ENCODE measurements at regions not wholly inside any gene's neighbourhood (a gene's known extent, or its start where the extent isn't known, plus 50 kb on each side); places are given as distances from the start of the nearest gene placed in this dataset.

DNA sequence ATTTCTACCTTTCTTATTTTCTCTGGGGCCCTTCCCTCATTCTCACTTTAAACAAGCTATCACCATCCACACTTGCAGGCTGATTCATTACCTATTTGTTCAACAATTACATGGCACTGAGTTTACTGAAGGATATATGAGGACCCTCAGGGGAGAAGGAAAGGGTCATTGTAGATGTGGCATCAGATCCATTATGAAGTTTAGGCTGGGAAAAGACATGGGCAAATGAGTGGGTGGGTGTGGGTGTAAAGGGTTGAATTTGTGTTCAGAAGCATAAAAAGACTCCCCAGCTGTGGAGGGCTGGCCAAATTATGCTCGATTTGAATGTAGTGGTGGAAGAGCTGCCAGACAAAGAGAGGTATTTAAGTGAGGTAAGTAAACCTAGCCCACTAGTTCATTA is 55.9 kb upstream of the MTAP start:
- H3K4me2 ChIP-seq (ENCODE audit: low read depth, low read length): no peak overlapping the region
- no peak overlapping the region for H3K27ac ChIP-seq (ENCODE audit: extremely low read length, insufficient read depth, low read length)
- H3K27me3 ChIP-seq (ENCODE audit: control insufficient read depth in 1 of 2, insufficient read depth in 2 of 2, low read length in 2 of 2): no peaks in the 10 kb centered on the region
- in situ Hi-C loops (cut with HindIII; ENCODE audit: extremely low pct_ligation_motif_present, low pct_unique_long_range_greater_than_20kb) (no loop called here), intact Hi-C loops (cut with micrococcal nuclease; ENCODE audit: unreplicated experiment) (no loop called here)
- ChIA-PET POLR2A (no interaction called here), CTCF (ENCODE audit: low intra/inter-chr PET ratio, low total read pairs) (no interaction called here)
- no peaks in the 10 kb centered on the region for H3K36me3 ChIP-seq (replicated peaks in 1 of 2; ENCODE audit: control insufficient read depth in 1 of 2, insufficient read depth in 2 of 2, low read length in 2 of 2)
- no peaks in the 10 kb centered on the region for H3K9me3 ChIP-seq (ENCODE audit: low read length)
- no peak overlapping the region for H3K4me3 ChIP-seq (replicated peaks in 1 of 3; ENCODE audit: insufficient read depth in 1 of 3, low read depth in 2 of 3, low read length in 3 of 3)
- no peaks in the 10 kb centered on the region for H3K79me2 ChIP-seq (ENCODE audit: insufficient read depth, low read length)
- TF ChIP-seq RFX1 (IDR thresholded peaks at IDR 0.05) (no peak), ZC3H13 (CRISPR knock-in tag; IDR thresholded peaks at IDR 0.05) (no peak), HNRNPLL (IDR thresholded peaks at IDR 0.05; ENCODE audit: low read depth, low read length, poor library complexity, severe bottlenecking) (no peak), EEA1 (CRISPR knock-in tag; IDR thresholded peaks at IDR 0.05; ENCODE audit: borderline replicate concordance) (no peak), CBFB (CRISPR knock-in tag; IDR thresholded peaks at IDR 0.05) (no peak), RARA (CRISPR knock-in tag; IDR thresholded peaks at IDR 0.05) (no peak), ZNF30 (CRISPR knock-in tag; IDR thresholded peaks at IDR 0.05) (no peak), RXRB (CRISPR knock-in tag; IDR thresholded peaks at IDR 0.05; ENCODE audit: borderline replicate concordance) (no peak), ZSCAN9 (CRISPR knock-in tag; IDR thresholded peaks at IDR 0.05; ENCODE audit: borderline replicate concordance) (no peak), DNMT3B (CRISPR knock-in tag; conservative IDR thresholded peaks at IDR 0.05) (no peak), NFIB (CRISPR knock-in tag; IDR thresholded peaks at IDR 0.05; ENCODE audit: borderline replicate concordance) (no peak), SATB2 (CRISPR knock-in tag; IDR thresholded peaks at IDR 0.05) (no peak)
- TF ChIP-seq, protein P1, sequence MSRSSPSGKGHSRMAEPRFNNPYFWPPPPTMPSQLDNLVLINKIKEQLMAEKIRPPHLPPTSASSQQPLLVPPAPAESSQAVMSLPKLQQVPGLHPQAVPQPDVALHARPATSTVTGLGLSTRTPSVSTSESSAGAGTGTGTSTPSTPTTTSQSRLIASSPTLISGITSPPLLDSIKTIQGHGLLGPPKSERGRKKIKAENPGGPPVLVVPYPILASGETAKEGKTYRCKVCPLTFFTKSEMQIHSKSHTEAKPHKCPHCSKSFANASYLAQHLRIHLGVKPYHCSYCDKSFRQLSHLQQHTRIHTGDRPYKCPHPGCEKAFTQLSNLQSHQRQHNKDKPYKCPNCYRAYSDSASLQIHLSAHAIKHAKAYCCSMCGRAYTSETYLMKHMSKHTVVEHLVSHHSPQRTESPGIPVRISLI (CRISPR knock-in tag; IDR thresholded peaks at IDR 0.05; ENCODE audit: borderline replicate concordance): no peak
- TF ChIP-seq, protein P2, sequence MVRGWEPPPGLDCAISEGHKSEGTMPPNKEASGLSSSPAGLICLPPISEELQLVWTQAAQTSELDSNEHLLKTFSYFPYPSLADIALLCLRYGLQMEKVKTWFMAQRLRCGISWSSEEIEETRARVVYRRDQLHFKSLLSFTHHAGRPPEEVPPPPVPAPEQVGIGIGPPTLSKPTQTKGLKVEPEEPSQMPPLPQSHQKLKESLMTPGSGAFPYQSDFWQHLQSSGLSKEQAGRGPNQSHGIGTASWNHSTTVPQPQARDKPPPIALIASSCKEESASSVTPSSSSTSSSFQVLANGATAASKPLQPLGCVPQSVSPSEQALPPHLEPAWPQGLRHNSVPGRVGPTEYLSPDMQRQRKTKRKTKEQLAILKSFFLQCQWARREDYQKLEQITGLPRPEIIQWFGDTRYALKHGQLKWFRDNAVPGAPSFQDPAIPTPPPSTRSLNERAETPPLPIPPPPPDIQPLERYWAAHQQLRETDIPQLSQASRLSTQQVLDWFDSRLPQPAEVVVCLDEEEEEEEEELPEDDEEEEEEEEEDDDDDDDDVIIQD (CRISPR knock-in tag; IDR thresholded peaks at IDR 0.05; ENCODE audit: low read depth): no peak
- TF ChIP-seq, protein P3, sequence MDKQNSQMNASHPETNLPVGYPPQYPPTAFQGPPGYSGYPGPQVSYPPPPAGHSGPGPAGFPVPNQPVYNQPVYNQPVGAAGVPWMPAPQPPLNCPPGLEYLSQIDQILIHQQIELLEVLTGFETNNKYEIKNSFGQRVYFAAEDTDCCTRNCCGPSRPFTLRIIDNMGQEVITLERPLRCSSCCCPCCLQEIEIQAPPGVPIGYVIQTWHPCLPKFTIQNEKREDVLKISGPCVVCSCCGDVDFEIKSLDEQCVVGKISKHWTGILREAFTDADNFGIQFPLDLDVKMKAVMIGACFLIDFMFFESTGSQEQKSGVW (CRISPR knock-in tag; IDR thresholded peaks at IDR 0.05; ENCODE audit: borderline replicate concordance): no peak
- TF ChIP-seq, protein P4, sequence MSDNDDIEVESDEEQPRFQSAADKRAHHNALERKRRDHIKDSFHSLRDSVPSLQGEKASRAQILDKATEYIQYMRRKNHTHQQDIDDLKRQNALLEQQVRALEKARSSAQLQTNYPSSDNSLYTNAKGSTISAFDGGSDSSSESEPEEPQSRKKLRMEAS (IDR thresholded peaks at IDR 0.05): no peak
- H4K20me1 ChIP-seq (ENCODE audit: insufficient read depth, low read length): no peaks in the 10 kb centered on the region
- H3K4me1 ChIP-seq (ENCODE audit: insufficient read depth, low read length): no peaks in the 10 kb centered on the region
- FAIRE-seq: no peak
- no TSS peak for BruUV-seq (replicated peaks)
- no peak overlapping the region for H3K9ac ChIP-seq (ENCODE audit: insufficient read depth, low read depth, low read length)
- no peak for DNase-seq (ENCODE audit: low spot score)
- no peak overlapping the region for H2AFZ ChIP-seq (ENCODE audit: low read length)
- no peak for ATAC-seq
- WGBS (ENCODE audit: low lambda C conversion rate): 0% methylated on average over 1 of the region's 1 CpG

Measured in HepG2 (cell line).